GM06990 (cell line): ENCODE measurements at regions not wholly inside any gene's neighbourhood (a gene's known extent, or its start where the extent isn't known, plus 50 kb on each side); places are given as distances from the start of the nearest gene placed in this dataset.

Experiments used
- DNase-seq: peaks from one replicate; pipeline ENCODE4 v3.0.0-alpha.2; 2011; ENCODE audit not compliant: insufficient read length; ENCODE audit errors: extremely low read depth
- H3K27me3 ChIP-seq: replicated peaks from 2 replicates; pipeline ENCODE4 v1.6.0; 2011; ENCODE audit warnings: low read length; ENCODE audit not compliant: control insufficient read depth, insufficient read depth
- H3K36me3 ChIP-seq: 2 replicates; pipeline ENCODE4 v1.5.1; 2011; ENCODE audit warnings: low read length; ENCODE audit not compliant: control insufficient read depth, insufficient read depth
- H3K4me3 ChIP-seq: replicated peaks from 2 replicates; pipeline ENCODE4 v1.5.1; 2011; ENCODE audit warnings: low read depth, mild to moderate bottlenecking, control low read depth, low read length
- TF ChIP-seq, protein P1 (sequence below): IDR thresholded peaks from 2 replicates; pipeline ENCODE4 v1.5.1; 2011; ENCODE audit warnings: low read length, control low read depth, mild to moderate bottlenecking, inconsistent platforms; ENCODE audit not compliant: insufficient read depth, poor library complexity, severe bottlenecking

- Histone ChIP-seq H3K27me3 (no peaks in the 10 kb centered on the region), H3K4me3 (no peak overlapping the region)
- no peak for DNase-seq
These were observed 434.2 kb upstream of the MYT1L start for GRCh38 chr2:2765176-2765800.

DNA sequence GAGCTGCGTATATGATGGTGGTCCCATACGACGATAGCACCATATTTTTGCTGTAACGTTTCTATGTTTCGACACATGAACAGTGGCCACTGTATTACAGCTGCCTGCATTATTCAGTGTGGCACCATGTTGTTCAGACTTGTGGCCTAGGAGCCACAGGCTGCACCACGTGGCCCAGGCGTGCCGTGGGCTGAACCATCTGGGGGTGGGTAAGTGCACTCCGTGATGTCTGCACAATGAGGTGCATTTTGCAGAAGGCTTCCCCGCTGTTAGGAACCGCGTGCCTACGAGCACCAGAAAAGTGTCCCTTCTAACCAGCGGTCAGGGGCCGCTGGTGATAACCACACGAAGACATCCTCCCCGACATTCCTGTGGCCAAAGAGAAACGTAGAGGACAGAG is 433.7 kb upstream of the MYT1L start:
- H3K27me3 ChIP-seq: no peaks in the 10 kb centered on the region
- H3K36me3 ChIP-seq: no peaks in the 10 kb centered on the region
- TF ChIP-seq, protein P1, sequence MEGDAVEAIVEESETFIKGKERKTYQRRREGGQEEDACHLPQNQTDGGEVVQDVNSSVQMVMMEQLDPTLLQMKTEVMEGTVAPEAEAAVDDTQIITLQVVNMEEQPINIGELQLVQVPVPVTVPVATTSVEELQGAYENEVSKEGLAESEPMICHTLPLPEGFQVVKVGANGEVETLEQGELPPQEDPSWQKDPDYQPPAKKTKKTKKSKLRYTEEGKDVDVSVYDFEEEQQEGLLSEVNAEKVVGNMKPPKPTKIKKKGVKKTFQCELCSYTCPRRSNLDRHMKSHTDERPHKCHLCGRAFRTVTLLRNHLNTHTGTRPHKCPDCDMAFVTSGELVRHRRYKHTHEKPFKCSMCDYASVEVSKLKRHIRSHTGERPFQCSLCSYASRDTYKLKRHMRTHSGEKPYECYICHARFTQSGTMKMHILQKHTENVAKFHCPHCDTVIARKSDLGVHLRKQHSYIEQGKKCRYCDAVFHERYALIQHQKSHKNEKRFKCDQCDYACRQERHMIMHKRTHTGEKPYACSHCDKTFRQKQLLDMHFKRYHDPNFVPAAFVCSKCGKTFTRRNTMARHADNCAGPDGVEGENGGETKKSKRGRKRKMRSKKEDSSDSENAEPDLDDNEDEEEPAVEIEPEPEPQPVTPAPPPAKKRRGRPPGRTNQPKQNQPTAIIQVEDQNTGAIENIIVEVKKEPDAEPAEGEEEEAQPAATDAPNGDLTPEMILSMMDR: no peak
- no peak for DNase-seq
- H3K4me3 ChIP-seq: no peak overlapping the region

More at GRCh38 chr2:2765176-2765800, 434.2 kb upstream of the MYT1L start:
- no peaks in the 10 kb centered on the region for H3K36me3 ChIP-seq
- TF ChIP-seq, protein P1: no peak

- H3K4me3 ChIP-seq: no peak overlapping the region
- TF ChIP-seq, protein P1: no peak
- H3K36me3 ChIP-seq: no peaks in the 10 kb centered on the region
- no peaks in the 10 kb centered on the region for H3K27me3 ChIP-seq
- DNase-seq: no peak
These were observed 432.9 kb upstream of the MYT1L start for GRCh38 chr2:2764001-2764355.

DNA sequence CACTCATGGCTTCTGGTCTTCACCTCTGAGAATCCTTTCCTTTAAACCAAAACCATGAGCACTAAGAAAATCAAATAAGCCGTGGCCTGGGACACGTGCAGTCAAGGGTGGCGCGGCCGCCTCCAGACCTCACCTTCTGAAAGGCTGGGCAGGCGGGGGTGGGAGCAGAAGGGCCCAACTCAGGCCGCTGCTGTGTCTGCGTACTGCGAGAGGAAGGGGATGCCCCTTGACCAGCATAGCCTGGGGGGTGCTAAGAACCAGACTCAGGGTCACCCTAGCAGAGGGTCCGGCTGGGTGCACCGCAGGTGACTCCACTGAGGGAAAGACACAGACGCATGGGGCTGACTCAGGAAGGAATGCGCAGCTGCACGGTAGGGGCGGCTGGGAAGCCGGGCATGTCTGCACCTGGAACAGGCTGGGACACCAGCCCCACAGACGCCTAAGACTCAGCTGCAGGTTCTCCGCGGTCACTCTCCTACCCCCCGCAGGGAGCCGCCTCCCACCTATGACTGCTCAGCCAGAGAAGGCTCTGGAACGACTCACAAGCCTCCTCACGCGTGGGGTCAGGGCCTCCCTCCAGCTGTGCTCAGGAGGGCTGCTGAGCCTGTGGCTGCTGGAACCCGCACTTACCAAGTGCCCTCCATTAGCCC is 432.4 kb upstream of the MYT1L start:
- DNase-seq: no peak
- Histone ChIP-seq H3K36me3 (no peaks in the 10 kb centered on the region), H3K4me3 (no peak overlapping the region), H3K27me3 (no peaks in the 10 kb centered on the region)
- TF ChIP-seq, protein P1: no peak

GRCh38 chr2:2762913-2763312 is 431.8 kb upstream of the MYT1L start:
- Histone ChIP-seq H3K36me3 (no peaks in the 10 kb centered on the region), H3K27me3 (no peaks in the 10 kb centered on the region), H3K4me3 (no peak overlapping the region)
- no peak for DNase-seq
- TF ChIP-seq, protein P1: no peak
